H1 (cell line): ENCODE measurements at regions not wholly inside any gene's neighbourhood (a gene's known extent, or its start where the extent isn't known, plus 50 kb on each side); places are given as distances from the start of the nearest gene placed in this dataset.

Source experiments
- BRCA1 ChIP-seq: IDR thresholded peaks from 2 replicates; pipeline ENCODE4 v1.6.1; 2012; ENCODE audit warnings: low read depth, low read length, improper control_type of control experiment
- CEBPB ChIP-seq: IDR thresholded peaks from 2 replicates; pipeline ENCODE4 v1.6.1; 2012; ENCODE audit warnings: low read depth, low read length
- MAFK ChIP-seq: IDR thresholded peaks from 2 replicates; pipeline ENCODE4 v1.6.1; 2012; ENCODE audit warnings: low read depth, mild to moderate bottlenecking, improper control_type of control experiment, low read length

DNA sequence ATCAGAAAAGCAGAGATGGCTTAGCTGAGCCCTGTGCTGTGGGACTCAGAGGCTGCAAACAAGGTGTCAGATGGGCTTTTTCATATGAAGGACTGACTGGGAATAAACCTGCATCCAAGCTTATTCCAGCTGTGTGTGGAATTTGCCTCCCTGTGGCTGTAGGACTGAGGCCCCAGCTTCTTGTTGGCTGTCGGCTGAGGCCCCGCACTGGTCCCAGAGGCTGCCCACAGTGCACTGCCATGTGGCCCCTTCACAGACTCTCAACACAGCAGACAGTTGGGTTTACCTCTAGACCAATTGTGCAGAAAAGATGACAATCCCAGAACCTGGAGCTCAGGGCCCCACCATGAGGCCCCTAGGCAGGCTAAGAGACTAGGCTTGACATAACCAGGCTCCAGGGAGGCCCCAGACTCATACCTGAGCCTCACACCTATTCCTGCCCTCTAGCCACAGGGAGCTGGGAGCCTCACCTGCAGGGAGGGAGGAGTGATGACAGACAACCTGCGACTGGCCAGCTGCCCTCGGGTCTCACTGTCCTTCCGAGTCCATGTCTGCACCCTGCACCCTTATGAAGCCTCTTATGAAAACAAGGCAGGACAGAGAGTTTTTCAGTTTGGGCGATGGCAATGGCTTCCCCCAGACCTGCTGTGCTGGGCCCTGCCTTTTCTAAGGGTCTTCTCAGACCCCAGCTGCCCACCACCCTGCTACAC, 615.5 kb downstream of the NPHP4 start (continued):
- TF ChIP-seq BRCA1 = no peak
- TF ChIP-seq CEBPB = no peak
- no peak for TF ChIP-seq MAFK
